ENCODE measurements at regions not wholly inside any gene's neighbourhood (a gene's known extent, or its start where the extent isn't known, plus 50 kb on each side); places are given as distances from the start of the nearest gene placed in this dataset.

DNA sequence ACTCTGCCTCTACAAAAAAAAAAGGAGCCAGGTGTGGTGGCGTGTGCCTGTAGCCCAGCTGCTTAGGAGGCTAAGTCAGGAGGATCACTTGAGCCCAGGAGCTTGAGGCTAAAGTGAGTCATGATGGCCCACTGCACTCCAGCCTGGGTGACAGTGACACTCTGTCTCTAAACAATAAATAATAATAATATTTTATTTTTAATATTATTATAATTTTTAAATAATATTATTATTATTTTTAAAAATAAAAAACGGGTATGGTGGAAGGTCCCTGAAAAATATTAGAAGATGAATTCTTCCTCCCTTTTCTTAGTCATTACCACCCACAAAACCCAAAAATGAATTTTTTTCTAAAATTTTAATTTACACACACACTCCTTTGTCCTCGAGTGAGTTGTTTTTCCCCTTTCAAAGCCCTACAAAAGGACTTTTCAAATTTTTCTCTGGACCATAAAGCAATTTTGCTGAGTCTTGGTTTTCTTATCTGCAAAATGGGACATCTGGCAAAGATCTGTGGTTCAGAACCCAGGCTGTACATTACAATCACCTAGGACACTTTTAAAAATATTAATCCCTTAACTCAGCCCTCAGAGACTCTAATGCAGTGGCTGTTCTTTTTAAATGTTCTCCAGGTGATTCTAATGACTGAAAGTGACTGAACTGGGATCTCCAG lies 174.0 kb upstream of the NEBL start:
- H3K4ac ChIP-seq (replicated peaks; ENCODE audit: insufficient read length, low read depth, low read length) = no peak overlapping the region
- TF ChIP-seq, protein P1, sequence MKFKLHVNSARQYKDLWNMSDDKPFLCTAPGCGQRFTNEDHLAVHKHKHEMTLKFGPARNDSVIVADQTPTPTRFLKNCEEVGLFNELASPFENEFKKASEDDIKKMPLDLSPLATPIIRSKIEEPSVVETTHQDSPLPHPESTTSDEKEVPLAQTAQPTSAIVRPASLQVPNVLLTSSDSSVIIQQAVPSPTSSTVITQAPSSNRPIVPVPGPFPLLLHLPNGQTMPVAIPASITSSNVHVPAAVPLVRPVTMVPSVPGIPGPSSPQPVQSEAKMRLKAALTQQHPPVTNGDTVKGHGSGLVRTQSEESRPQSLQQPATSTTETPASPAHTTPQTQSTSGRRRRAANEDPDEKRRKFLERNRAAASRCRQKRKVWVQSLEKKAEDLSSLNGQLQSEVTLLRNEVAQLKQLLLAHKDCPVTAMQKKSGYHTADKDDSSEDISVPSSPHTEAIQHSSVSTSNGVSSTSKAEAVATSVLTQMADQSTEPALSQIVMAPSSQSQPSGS (IDR thresholded peaks at IDR 0.05; ENCODE audit: low read length) = no peak
- TF ChIP-seq, protein P2, sequence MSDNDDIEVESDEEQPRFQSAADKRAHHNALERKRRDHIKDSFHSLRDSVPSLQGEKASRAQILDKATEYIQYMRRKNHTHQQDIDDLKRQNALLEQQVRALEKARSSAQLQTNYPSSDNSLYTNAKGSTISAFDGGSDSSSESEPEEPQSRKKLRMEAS (IDR thresholded peaks at IDR 0.05) = no peak
- no peak for TF ChIP-seq SP2 (IDR thresholded peaks at IDR 0.05; ENCODE audit: low read length)
- TF ChIP-seq, protein P3, sequence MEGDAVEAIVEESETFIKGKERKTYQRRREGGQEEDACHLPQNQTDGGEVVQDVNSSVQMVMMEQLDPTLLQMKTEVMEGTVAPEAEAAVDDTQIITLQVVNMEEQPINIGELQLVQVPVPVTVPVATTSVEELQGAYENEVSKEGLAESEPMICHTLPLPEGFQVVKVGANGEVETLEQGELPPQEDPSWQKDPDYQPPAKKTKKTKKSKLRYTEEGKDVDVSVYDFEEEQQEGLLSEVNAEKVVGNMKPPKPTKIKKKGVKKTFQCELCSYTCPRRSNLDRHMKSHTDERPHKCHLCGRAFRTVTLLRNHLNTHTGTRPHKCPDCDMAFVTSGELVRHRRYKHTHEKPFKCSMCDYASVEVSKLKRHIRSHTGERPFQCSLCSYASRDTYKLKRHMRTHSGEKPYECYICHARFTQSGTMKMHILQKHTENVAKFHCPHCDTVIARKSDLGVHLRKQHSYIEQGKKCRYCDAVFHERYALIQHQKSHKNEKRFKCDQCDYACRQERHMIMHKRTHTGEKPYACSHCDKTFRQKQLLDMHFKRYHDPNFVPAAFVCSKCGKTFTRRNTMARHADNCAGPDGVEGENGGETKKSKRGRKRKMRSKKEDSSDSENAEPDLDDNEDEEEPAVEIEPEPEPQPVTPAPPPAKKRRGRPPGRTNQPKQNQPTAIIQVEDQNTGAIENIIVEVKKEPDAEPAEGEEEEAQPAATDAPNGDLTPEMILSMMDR (IDR thresholded peaks at IDR 0.05; ENCODE audit: control extremely low read depth in 1 of 3, insufficient read depth in 1 of 3, low read depth in 1 of 3, low read length in 3 of 3) = no peak
- TF ChIP-seq, protein P4, sequence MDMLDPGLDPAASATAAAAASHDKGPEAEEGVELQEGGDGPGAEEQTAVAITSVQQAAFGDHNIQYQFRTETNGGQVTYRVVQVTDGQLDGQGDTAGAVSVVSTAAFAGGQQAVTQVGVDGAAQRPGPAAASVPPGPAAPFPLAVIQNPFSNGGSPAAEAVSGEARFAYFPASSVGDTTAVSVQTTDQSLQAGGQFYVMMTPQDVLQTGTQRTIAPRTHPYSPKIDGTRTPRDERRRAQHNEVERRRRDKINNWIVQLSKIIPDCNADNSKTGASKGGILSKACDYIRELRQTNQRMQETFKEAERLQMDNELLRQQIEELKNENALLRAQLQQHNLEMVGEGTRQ (IDR thresholded peaks at IDR 0.05; ENCODE audit: low read length) = no peak
- TF ChIP-seq FOSL1 (IDR thresholded peaks at IDR 0.05; ENCODE audit: insufficient read depth, low read depth, low read length) = no peak
- TF ChIP-seq KDM1A (IDR thresholded peaks at IDR 0.05; ENCODE audit: borderline replicate concordance, low read length) = no peak
- TF ChIP-seq TEAD4 (IDR thresholded peaks at IDR 0.05; ENCODE audit: low read depth, low read length) = no peak

More for the DNA sequence above, 174.0 kb upstream of the NEBL start:
- Histone ChIP-seq H3K4me1 (replicated peaks in 1 of 4; ENCODE audit: control insufficient read depth in 3 of 4, insufficient read depth in 4 of 4, low read length in 3 of 4) (peaks cover 0 to 3% (median 0%) of the 10 kb centered on the region in 4 experiments; a peak in 1 of 7 replicates), H2BK12ac (ENCODE audit: low read depth, low read length) (no peak overlapping the region), H3K23me2 (ENCODE audit: low read depth, low read length) (no peaks in the 10 kb centered on the region), H2BK15ac (ENCODE audit: low read length) (no peak overlapping the region), H4K8ac (ENCODE audit: extremely low read depth, insufficient read depth, low read length) (no peak overlapping the region), H4K20me1 (replicated peaks in 1 of 2; ENCODE audit: control insufficient read depth in 1 of 2, insufficient read depth in 2 of 2, low read length in 2 of 2) (no peaks in the 10 kb centered on the region), H2AFZ (ENCODE audit: low read length) (no peak overlapping the region), H3K79me2 (ENCODE audit: control insufficient read depth in 1 of 2, insufficient read depth in 2 of 2, low read length in 2 of 2) (no peaks in the 10 kb centered on the region), H3K36me3 (ENCODE audit: control insufficient read depth in 2 of 4, insufficient read depth in 4 of 4, low read length in 3 of 4) (no peaks in the 10 kb centered on the region), H2BK5ac (ENCODE audit: low read depth, low read length) (no peak overlapping the region), H2BK120ac (replicated peaks; ENCODE audit: low read depth, low read length) (no peak overlapping the region), H3K23ac (ENCODE audit: insufficient read length) (no peak overlapping the region), H3K79me1 (ENCODE audit: low read depth, low read length) (no peaks in the 10 kb centered on the region), H2BK20ac (ENCODE audit: low read length) (no peak overlapping the region), H2AK5ac (ENCODE audit: low read depth, low read length) (no peak overlapping the region), H3K56ac (replicated peaks; ENCODE audit: insufficient read length, low read depth, low read length) (no peak overlapping the region), H3K18ac (ENCODE audit: extremely low read depth, low read length) (no peak overlapping the region), H4K5ac (ENCODE audit: insufficient read length, low read depth, low read length) (no peak overlapping the region), H3K9ac (replicated peaks in 1 of 4; ENCODE audit: extremely low read depth in 1 of 4, low read depth in 3 of 4, low read length in 3 of 4) (no peak overlapping the region), H3K27ac (ENCODE audit: low read depth, low read length) (no peak overlapping the region), H3K4me2 (ENCODE audit: insufficient read depth in 1 of 2, low read depth in 2 of 2, low read length in 2 of 2) (no peak overlapping the region), H3K4me3 (ENCODE audit: extremely low read depth in 1 of 4, insufficient read depth in 2 of 4, low read depth in 3 of 4, low read length in 4 of 4) (no peak overlapping the region), H3K14ac (ENCODE audit: insufficient read length) (no peak overlapping the region), H3K27me3 (replicated peaks in 1 of 4; ENCODE audit: control insufficient read depth in 3 of 4, extremely low read depth in 1 of 4, insufficient read depth in 3 of 4, low read length in 3 of 4) (no peaks in the 10 kb centered on the region), H3K9me3 (ENCODE audit: insufficient read depth in 2 of 2, low read depth in 1 of 2, low read length in 1 of 2) (no peaks in the 10 kb centered on the region), H4K91ac (replicated peaks; ENCODE audit: insufficient read length, low read length) (no peak overlapping the region)
- DNase-seq (ENCODE audit: low read depth in 1 of 2, low spot score in 2 of 2) (no peak), FAIRE-seq (no peak)
- WGBS, 2 experiments (ENCODE audit: extremely low coverage in 1 of 2, insufficient coverage in 1 of 2, insufficient read length in 1 of 2, insufficient replicate concordance in 2 of 2, low coverage in 1 of 2, low lambda C conversion rate in 2 of 2, missing lambda C conversion rate in 1 of 2) = 86% methylated on average over 3 of the region's 3 CpGs; no CpG with 5 or more reads in 1 of the 2 experiments
- ChIA-PET CTCF (ENCODE audit: partially characterized antibody) (no interaction called here), POLR2A (ENCODE audit: partially characterized antibody) (no interaction called here)
